ENCODE measurements at regions not wholly inside any gene's neighbourhood (a gene's known extent, or its start where the extent isn't known, plus 50 kb on each side); places are given as distances from the start of the nearest gene placed in this dataset.

GRCh38 chr6:167757821-167758220, 68.9 kb upstream of the AFDN start:
- DNase-seq (ENCODE audit: low read depth, low spot score), result no peak
- H4K20me1 ChIP-seq (replicated peaks; ENCODE audit: control insufficient read depth, extremely low read depth, insufficient read depth, low read length), result no peaks in the 10 kb centered on the region
- no peak overlapping the region for H3K4me3 ChIP-seq (replicated peaks in 1 of 3; ENCODE audit: insufficient read depth in 1 of 3, low read depth in 1 of 3, low read length in 3 of 3)
- no peaks in the 10 kb centered on the region for H3K79me2 ChIP-seq (ENCODE audit: control insufficient read depth, insufficient read depth, low read length)
- CTCF ChIA-PET, result no interaction called here
- TF ChIP-seq POLR2A (IDR thresholded peaks at IDR 0.05; ENCODE audit: low read depth, low read length), result no peak
- no peak for TF ChIP-seq MAX (IDR thresholded peaks at IDR 0.05; ENCODE audit: insufficient read depth, insufficient read length)
- TF ChIP-seq EZH2 (IDR thresholded peaks at IDR 0.05; ENCODE audit: borderline replicate concordance, low read depth, low read length, severe bottlenecking), result no peak
- TF ChIP-seq GATA2 (IDR thresholded peaks at IDR 0.05; ENCODE audit: insufficient read depth, insufficient read length, low read depth, low read length), result no peak
- no peak for TF ChIP-seq MYC (IDR thresholded peaks at IDR 0.05; ENCODE audit: low read depth, low read length)
- no peak for TF ChIP-seq JUN (IDR thresholded peaks at IDR 0.05; ENCODE audit: borderline replicate concordance, insufficient read depth, insufficient read length, low read depth)
- TF ChIP-seq FOS (IDR thresholded peaks at IDR 0.05; ENCODE audit: borderline replicate concordance, insufficient read depth, low read length), result no peak
- TF ChIP-seq POLR2AphosphoS5 (IDR thresholded peaks at IDR 0.05; ENCODE audit: insufficient read depth, low read depth, low read length), result no peak
- no peak for TF ChIP-seq CTCF (IDR thresholded peaks at IDR 0.05; ENCODE audit: extremely low read depth in 1 of 2, insufficient read depth in 1 of 2, low read depth in 1 of 2, low read length in 2 of 2)
- intact Hi-C loops (cut with micrococcal nuclease) (no loop called here), dilution Hi-C loops (cut with MboI; ENCODE audit: extremely low pct_ligation_motif_present, low sequenced_read_pairs) (no loop called here)
- no peaks in the 10 kb centered on the region for H3K4me1 ChIP-seq (ENCODE audit: control insufficient read depth, extremely low read depth, insufficient read depth, low read length)
- H3K4me2 ChIP-seq (ENCODE audit: insufficient read depth, low read length), result no peak overlapping the region
- no TSS peak for BruUV-seq (replicated peaks)
- no peak overlapping the region for H3K9ac ChIP-seq (replicated peaks; ENCODE audit: extremely low read depth, insufficient read depth, low read length)
- no peak overlapping the region for H2AFZ ChIP-seq (ENCODE audit: low read depth, low read length)
- POLR2A ChIA-PET, result no interaction called here
- H3K27me3 ChIP-seq (ENCODE audit: control insufficient read depth in 2 of 2, insufficient read depth in 2 of 2, low read length in 2 of 2), result no peaks in the 10 kb centered on the region
- H3K9me3 ChIP-seq (replicated peaks; ENCODE audit: control insufficient read depth, insufficient read depth, low read length), result no peaks in the 10 kb centered on the region
- H3K9me1 ChIP-seq (replicated peaks; ENCODE audit: control insufficient read depth, extremely low read depth, insufficient read depth, low read length), result no peaks in the 10 kb centered on the region
- no peak for FAIRE-seq
- no peaks in the 10 kb centered on the region for H3K36me3 ChIP-seq (ENCODE audit: control insufficient read depth in 2 of 2, extremely low read depth in 1 of 2, insufficient read depth in 2 of 2, low read length in 2 of 2)
- no peak overlapping the region for H3K27ac ChIP-seq (ENCODE audit: insufficient read depth, low read depth, low read length)

Measured in endothelial cell of umbilical vein (primary cell).